Psoas muscle (tissue), 7 donors: ENCODE measurements at regions not wholly inside any gene's neighbourhood (a gene's known extent, or its start where the extent isn't known, plus 50 kb on each side); places are given as distances from the start of the nearest gene placed in this dataset.

Experiments used
- ATAC-seq, 4 donors: fragments of 200-7000 bp; cut with Tn5 transposase; one replicate each; pipeline ENCODE4 v1.9.1; 2020; ENCODE audit warnings: moderate library complexity in 3 of 4, mild to moderate bottlenecking in 2 of 4
- DNase-seq, 2 donors: peaks; one replicate each; pipeline ENCODE4 v3.0.0-alpha.2; 2020
- H3K27ac ChIP-seq: fragments of 200-600 bp; one replicate; pipeline ENCODE4 v1.8.0; 2022
- H3K27me3 ChIP-seq, 3 donors: fragments of 200-600 bp in 1 of 3; one replicate each; pipeline versions ENCODE4 v1.6.1 to v1.8.0; 2013 to 2022; ENCODE audit warnings: low read length in 2 of 3, mild to moderate bottlenecking in 2 of 3, moderate library complexity in 1 of 3; ENCODE audit not compliant: insufficient read depth in 3 of 3
- H3K36me3 ChIP-seq, 2 donors: fragments of 200-600 bp in 1 of 2; one replicate each; pipeline versions ENCODE4 v1.6.1 to v1.8.0; 2013 to 2022; ENCODE audit warnings: low read depth in 1 of 2, mild to moderate bottlenecking in 1 of 2, moderate library complexity in 1 of 2; ENCODE audit not compliant: insufficient read depth in 1 of 2
- H3K4me1 ChIP-seq: fragments of 200-600 bp; one replicate; pipeline ENCODE4 v1.8.0; 2022
- H3K4me3 ChIP-seq: fragments of 200-600 bp; one replicate; pipeline ENCODE4 v1.8.0; 2022; ENCODE audit warnings: mild to moderate bottlenecking
- H3K9me3 ChIP-seq: fragments of 200-600 bp; one replicate; pipeline ENCODE4 v1.8.0; 2022
- WGBS, 3 donors: extraction: QIAGEN DNeasy Blood & Tissue Kit; methylation state at CpG; one replicate each; pipeline versions ENCODE4 v1.1.6 to v1.1.7; 2013; 5-methylcytosine and 5-hydroxymethylcytosine counted together
- intact Hi-C, 2 donors: fragments of 100-400 bp; cut with DNase I; formaldehyde crosslinking; loops; one replicate each; pipeline versions ENCODE4 v1.11.0 to v1.14.2; 2022
- TF ChIP-seq, protein P1 (sequence below): fragments of 200-600 bp; IDR thresholded peaks from one replicate; pipeline ENCODE4 v1.8.0; 2022; ENCODE audit warnings: antibody characterized with exemption
- donor health status: healthy with polysubstance abuse.
- donor health status: DM: no; HTN: no; CAD: no; lungs with moderate emphysema.
- donor health status: Bipolar disorder and iron deficiency.
- donor health status: healthy.
- donor health status: DM: yes; HTN: yes; CAD: no.
- donor health status: DM: no; HTN: no; CAD: no.
- donor health status: DM: yes; HTN: yes; CAD: no.

DNA sequence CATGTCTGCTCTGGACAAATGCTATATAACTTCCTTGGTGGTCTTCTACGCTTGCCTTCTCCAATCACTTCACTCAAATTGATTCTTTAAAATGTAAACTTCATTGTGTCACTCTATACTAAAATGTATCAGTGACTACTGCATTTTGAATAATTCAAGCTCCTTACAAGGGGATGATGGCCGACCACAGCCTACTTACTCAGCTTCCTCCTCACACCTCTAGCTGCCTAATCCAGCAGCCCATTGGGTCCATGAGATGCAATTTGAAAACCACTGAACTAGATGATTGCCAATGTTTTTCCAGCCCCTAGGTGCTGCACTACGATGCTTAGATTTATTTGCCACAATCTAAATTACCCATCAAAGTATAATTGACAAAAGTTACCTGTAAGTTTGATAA is 120.7 kb downstream of the CTAGE1 start:
- no peaks in the 10 kb centered on the region for H3K36me3 ChIP-seq
- H3K27ac ChIP-seq = no peak overlapping the region
- H3K9me3 ChIP-seq = no peaks in the 10 kb centered on the region
- H3K4me1 ChIP-seq = no peaks in the 10 kb centered on the region
- H3K4me3 ChIP-seq = no peak overlapping the region
- DNase-seq = no peak
- no peak for ATAC-seq
- H3K27me3 ChIP-seq = no peaks in the 10 kb centered on the region
- WGBS, 3 donors = 79 to 88% (median 84%) methylated on average over 3 of the region's 3 CpGs
- TF ChIP-seq, protein P1, sequence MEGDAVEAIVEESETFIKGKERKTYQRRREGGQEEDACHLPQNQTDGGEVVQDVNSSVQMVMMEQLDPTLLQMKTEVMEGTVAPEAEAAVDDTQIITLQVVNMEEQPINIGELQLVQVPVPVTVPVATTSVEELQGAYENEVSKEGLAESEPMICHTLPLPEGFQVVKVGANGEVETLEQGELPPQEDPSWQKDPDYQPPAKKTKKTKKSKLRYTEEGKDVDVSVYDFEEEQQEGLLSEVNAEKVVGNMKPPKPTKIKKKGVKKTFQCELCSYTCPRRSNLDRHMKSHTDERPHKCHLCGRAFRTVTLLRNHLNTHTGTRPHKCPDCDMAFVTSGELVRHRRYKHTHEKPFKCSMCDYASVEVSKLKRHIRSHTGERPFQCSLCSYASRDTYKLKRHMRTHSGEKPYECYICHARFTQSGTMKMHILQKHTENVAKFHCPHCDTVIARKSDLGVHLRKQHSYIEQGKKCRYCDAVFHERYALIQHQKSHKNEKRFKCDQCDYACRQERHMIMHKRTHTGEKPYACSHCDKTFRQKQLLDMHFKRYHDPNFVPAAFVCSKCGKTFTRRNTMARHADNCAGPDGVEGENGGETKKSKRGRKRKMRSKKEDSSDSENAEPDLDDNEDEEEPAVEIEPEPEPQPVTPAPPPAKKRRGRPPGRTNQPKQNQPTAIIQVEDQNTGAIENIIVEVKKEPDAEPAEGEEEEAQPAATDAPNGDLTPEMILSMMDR = no peak
- intact Hi-C loops = loop anchor here in 1 of 2 donors (5.0 kb wide), 1 partner anchor 60 kb away; no protein-coding TSS in a partner anchor

DNA sequence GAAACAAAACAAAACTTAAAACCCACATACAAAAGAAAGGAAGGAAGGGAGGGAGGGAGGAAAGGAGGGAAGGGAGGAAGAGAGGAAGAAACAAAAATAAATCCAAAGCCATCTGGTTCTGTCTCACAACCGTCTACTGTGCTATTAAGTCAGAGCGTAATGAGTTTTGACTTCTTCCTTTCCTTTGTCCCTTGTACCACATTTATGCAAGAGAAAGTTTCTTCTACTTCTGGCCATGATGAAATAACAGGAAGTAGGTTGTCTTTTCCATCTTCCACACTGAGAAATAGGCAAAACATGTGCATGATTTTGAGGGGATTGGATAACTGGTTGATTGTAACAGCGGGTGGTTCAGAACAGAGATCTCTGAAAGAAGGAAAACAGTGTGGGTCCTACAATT is 121.4 kb downstream of the CTAGE1 start:
- DNase-seq = no peak
- no peaks in the 10 kb centered on the region for H3K9me3 ChIP-seq
- no peak overlapping the region for H3K27ac ChIP-seq
- 67 to 79% (median 70%) methylated on average over 3 of the region's 3 CpGs for WGBS, 3 donors
- no peaks in the 10 kb centered on the region for H3K4me1 ChIP-seq
- TF ChIP-seq, protein P1 = no peak
- no peaks in the 10 kb centered on the region for H3K27me3 ChIP-seq
- H3K4me3 ChIP-seq = no peak overlapping the region
- intact Hi-C loops = loop anchor here in 1 of 2 donors (5.0 kb wide), 1 partner anchor 59 kb away; no protein-coding TSS in a partner anchor
- H3K36me3 ChIP-seq = no peaks in the 10 kb centered on the region
- no peak for ATAC-seq

DNA sequence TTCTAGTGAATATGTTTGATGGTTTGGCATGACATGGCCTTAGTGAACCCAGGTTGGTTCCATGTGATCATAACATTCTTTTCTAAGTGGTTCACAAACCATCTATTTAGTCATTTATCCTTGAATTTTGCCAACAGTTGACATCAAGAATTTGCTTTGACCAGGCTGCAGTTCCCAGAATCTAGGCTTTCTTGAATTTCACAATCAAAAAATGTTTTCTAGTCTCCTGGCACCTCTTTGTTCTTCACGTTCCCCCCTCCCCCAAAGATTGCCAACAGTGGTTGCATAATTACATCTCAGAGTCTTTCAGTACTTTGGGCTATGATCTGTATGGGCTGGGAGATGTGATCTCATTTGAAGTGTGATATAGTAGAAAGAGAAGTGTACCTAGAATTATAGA is 124.0 kb downstream of the GATA6 start:
- no peak for ATAC-seq
- H3K4me1 ChIP-seq = no peaks in the 10 kb centered on the region
- intact Hi-C loops = no loop called here
- H3K27me3 ChIP-seq = no peaks in the 10 kb centered on the region
- DNase-seq = no peak
- H3K9me3 ChIP-seq = peaks cover 3% of the 10 kb centered on the region
- TF ChIP-seq, protein P1 = no peak
- H3K36me3 ChIP-seq = no peaks in the 10 kb centered on the region
- H3K4me3 ChIP-seq = no peak overlapping the region
- 25 to 41% (median 38%) methylated on average over 1 of the region's 1 CpG for WGBS, 3 donors
- no peak overlapping the region for H3K27ac ChIP-seq

DNA sequence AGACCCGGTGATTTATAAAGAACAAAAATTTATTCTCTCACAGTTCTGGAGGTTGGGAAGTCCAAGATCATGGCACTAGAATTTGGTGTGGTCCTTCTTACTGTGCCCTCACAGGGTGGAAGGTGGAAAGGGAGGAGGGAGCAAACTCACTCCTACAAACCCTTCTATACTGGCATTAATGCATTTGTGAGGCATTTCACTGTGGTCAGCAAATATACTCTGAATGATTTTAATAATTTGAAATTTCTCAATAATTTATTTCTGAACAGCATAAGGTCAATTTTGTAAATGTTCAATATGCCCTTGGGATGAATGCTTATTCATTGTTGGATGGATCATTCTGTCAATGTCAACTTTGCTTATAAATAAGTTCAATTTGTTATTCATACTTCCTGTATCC is 120.6 kb downstream of the GATA6 start:
- Histone ChIP-seq H3K27ac (no peak overlapping the region), H3K4me1 (no peaks in the 10 kb centered on the region), H3K27me3 (no peaks in the 10 kb centered on the region), H3K9me3 (peaks cover 9% of the 10 kb centered on the region), H3K36me3 (no peaks in the 10 kb centered on the region), H3K4me3 (no peak overlapping the region)
- intact Hi-C loops = no loop called here
- DNase-seq = no peak
- ATAC-seq = no peak
- WGBS, 3 donors = 97 to 98% (median 97%) methylated on average over 1 of the region's 1 CpG
- TF ChIP-seq, protein P1 = no peak

DNA sequence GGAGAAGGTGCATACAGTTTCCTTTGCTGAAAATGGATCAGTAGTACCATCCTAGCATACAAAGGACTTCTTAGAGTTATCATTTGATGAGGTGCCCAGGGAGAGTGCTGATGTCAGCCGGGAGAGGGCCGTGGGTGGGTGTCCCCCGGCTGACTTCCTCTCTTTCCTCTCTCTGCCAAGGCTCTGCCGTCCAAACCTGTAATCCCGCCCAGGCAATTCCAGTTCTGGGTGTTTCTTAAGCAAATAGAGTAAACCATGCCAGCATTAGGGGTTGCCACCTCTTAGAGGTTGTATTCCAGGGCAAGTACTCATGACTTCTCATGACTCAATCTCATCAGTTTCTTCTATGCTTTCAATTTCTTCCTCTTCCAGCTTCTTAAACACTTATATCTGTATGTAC is 117.2 kb downstream of the GATA6 start:
- Histone ChIP-seq H3K4me3 (no peak overlapping the region), H3K9me3 (peaks cover 9% of the 10 kb centered on the region), H3K36me3 (no peaks in the 10 kb centered on the region), H3K27me3 (no peaks in the 10 kb centered on the region), H3K27ac (no peak overlapping the region), H3K4me1 (no peaks in the 10 kb centered on the region)
- intact Hi-C loops = loop anchor here in 1 of 2 donors (5.0 kb wide), 1 partner anchor 34 kb away; no protein-coding TSS in a partner anchor
- WGBS, 3 donors = 21 to 27% (median 21%) methylated on average over 5 of the region's 5 CpGs
- no peak for ATAC-seq
- TF ChIP-seq, protein P1 = no peak
- no peak for DNase-seq
